ENCODE measurements at regions not wholly inside any gene's neighbourhood (a gene's known extent, or its start where the extent isn't known, plus 50 kb on each side); places are given as distances from the start of the nearest gene placed in this dataset.

- TF ChIP-seq CTCF (conservative IDR thresholded peaks at IDR 0.05; ENCODE audit: low read length): no peak
- TF ChIP-seq EZH2phosphoT487 (IDR thresholded peaks at IDR 0.05; ENCODE audit: borderline replicate concordance, low read depth, low read length): no peak
These were observed 517.9 kb downstream of the EIPR1 start for GRCh38 chr2:2859732-2860131.
